Stomach (tissue), 8 donors: ENCODE measurements at regions not wholly inside any gene's neighbourhood (a gene's known extent, or its start where the extent isn't known, plus 50 kb on each side); places are given as distances from the start of the nearest gene placed in this dataset.

ENCODE experiments used
- DNase-seq, 2 donors: peaks; one replicate each; pipeline versions ENCODE4 v3.0.0 to v3.0.0-alpha.2; 2013 to 2019
- H3K27ac ChIP-seq, 5 donors: fragments of 200-600 bp in 4 of 5; sonication (generic) in 4 of 5; one replicate each; pipeline ENCODE4 v1.5.1; 2013 to 2019; ENCODE audit warnings: mild to moderate bottlenecking in 1 of 5, moderate library complexity in 1 of 5
- H3K27me3 ChIP-seq, 3 donors: fragments of 200-600 bp; sonication (generic); one replicate each; pipeline ENCODE4 v1.5.1; 2017 to 2019; ENCODE audit warnings: mixed run types in 1 of 3
- H3K36me3 ChIP-seq, 4 donors: fragments of 200-600 bp; sonication (generic); 1 replicate in 3 of 4; 2 replicates in 1 of 4; pipeline ENCODE4 v1.5.1; 2016 to 2019
- H3K4me1 ChIP-seq, 4 donors: fragments of 200-600 bp; sonication (generic); one replicate each; pipeline ENCODE4 v1.5.1; 2016 to 2019
- H3K4me3 ChIP-seq, 4 donors: fragments of 200-600 bp; sonication (generic) in 3 of 4; one replicate each; pipeline ENCODE4 v1.5.1; 2016 to 2019; ENCODE audit warnings: mild to moderate bottlenecking in 1 of 4
- H3K9me3 ChIP-seq, 4 donors: fragments of 200-600 bp; sonication (generic); one replicate each; pipeline ENCODE4 v1.5.1; 2016 to 2019
- EP300 ChIP-seq: sonication (generic); formaldehyde crosslinking; IDR thresholded peaks from one replicate; pipeline ENCODE4 v1.6.1; 2017; ENCODE audit warnings: antibody characterized with exemption
- POLR2A ChIP-seq, 4 donors: fragments of 450-650 bp; IDR thresholded peaks; one replicate each; pipeline ENCODE4 v1.6.1; 2016; ENCODE audit warnings: antibody characterized with exemption in 4 of 4, control low read depth in 2 of 4, mild to moderate bottlenecking in 1 of 4, moderate library complexity in 1 of 4
- POLR2AphosphoS5 ChIP-seq, 3 donors: sonication (generic); formaldehyde crosslinking; IDR thresholded peaks; one replicate each; pipeline ENCODE4 v1.6.1; 2016; ENCODE audit warnings: antibody characterized with exemption in 3 of 3
- WGBS, 5 donors: extraction: QIAGEN DNeasy Blood & Tissue Kit in 3 of 5; methylation state at CpG; one replicate each; pipeline versions ENCODE4 v1.1.5 to v1.1.7; 2013 to 2018; 5-methylcytosine and 5-hydroxymethylcytosine counted together
- intact Hi-C: fragments of 100-400 bp; cut with DNase I; formaldehyde crosslinking; loops from one replicate; pipeline ENCODE4 v1.15.1; 2023; ENCODE audit warnings: low total_unique reads
- TF ChIP-seq, protein P1 (sequence below), 7 experiments: fragments of 450-650 bp in 4 of 7; fragments of 200-600 bp in 3 of 7; sonication (generic) in 3 of 7; IDR thresholded peaks; one replicate each; pipeline ENCODE4 v1.5.1; 2016 to 2019; ENCODE audit warnings: antibody characterized with exemption in 7 of 7, control low read depth in 2 of 7, mild to moderate bottlenecking in 1 of 7
- donor health status: healthy with polysubstance abuse.
- donor health status: Bipolar disorder and iron deficiency.
- donor health status: healthy.

DNA sequence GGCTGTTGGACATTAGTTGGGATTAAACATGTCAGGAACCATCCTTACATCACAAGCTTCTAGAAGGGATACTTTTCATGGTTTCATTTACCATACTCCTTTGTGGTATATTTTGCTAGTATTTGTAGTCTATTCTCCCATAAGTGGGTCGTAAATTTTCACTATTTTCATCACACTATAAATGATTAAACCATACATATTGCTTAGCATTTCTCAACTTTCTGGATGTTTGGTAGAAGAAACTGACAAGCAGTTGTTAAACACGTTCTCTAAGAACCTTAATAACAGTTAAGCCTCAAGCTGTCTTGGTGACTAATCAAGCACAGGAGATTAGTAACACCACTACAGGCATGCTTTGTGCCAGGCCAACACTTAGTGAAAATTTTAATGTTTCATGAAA, 375.5 kb downstream of the NAF1 start:
- Histone ChIP-seq H3K27ac (no peak overlapping the region), H3K36me3 (no peaks in the 10 kb centered on the region), H3K27me3 (no peaks in the 10 kb centered on the region), H3K4me1 (no peaks in the 10 kb centered on the region), H3K9me3 (no peaks in the 10 kb centered on the region), H3K4me3 (no peak overlapping the region)
- intact Hi-C loops, result no loop called here
- 47 to 60% (median 56%) methylated on average over 2 of the region's 2 CpGs for WGBS, 5 donors
- DNase-seq, result no peak
- no peak for TF ChIP-seq EP300

DNA sequence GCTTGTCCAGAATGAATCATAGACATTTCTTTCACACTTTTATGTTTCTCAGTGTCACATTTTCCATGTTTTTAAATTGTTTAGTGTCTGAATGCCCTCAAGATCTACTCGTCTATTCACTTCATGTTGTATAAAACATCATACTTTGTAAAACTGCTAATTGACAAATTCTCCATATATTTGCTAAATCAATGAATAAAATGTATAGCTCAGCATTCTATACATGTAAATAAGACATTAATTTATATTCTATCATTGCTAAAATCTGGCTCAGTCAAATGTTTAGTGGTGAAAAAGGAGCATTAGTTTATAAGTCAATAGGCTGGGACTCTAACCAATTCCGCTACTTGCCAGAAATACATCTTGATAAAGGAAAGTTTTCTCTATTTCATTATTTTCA, 379.6 kb downstream of the NAF1 start:
- DNase-seq, result no peak
- H3K9me3 ChIP-seq, result no peaks in the 10 kb centered on the region
- no peaks in the 10 kb centered on the region for H3K4me1 ChIP-seq
- 81 to 94% (median 91%) methylated on average over 2 of the region's 2 CpGs for whole genome bisulfite sequencing, 5 donors
- TF ChIP-seq POLR2A (IDR thresholded peaks at IDR 0.05) (no peak), EP300 (no peak), POLR2AphosphoS5 (IDR thresholded peaks at IDR 0.05) (no peak)
- TF ChIP-seq, protein P1, sequence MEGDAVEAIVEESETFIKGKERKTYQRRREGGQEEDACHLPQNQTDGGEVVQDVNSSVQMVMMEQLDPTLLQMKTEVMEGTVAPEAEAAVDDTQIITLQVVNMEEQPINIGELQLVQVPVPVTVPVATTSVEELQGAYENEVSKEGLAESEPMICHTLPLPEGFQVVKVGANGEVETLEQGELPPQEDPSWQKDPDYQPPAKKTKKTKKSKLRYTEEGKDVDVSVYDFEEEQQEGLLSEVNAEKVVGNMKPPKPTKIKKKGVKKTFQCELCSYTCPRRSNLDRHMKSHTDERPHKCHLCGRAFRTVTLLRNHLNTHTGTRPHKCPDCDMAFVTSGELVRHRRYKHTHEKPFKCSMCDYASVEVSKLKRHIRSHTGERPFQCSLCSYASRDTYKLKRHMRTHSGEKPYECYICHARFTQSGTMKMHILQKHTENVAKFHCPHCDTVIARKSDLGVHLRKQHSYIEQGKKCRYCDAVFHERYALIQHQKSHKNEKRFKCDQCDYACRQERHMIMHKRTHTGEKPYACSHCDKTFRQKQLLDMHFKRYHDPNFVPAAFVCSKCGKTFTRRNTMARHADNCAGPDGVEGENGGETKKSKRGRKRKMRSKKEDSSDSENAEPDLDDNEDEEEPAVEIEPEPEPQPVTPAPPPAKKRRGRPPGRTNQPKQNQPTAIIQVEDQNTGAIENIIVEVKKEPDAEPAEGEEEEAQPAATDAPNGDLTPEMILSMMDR (IDR thresholded peaks at IDR 0.05), result no peak
- no peaks in the 10 kb centered on the region for H3K27me3 ChIP-seq
- no peak overlapping the region for H3K4me3 ChIP-seq
- no peak overlapping the region for H3K27ac ChIP-seq
- intact Hi-C loops, result no loop called here
- H3K36me3 ChIP-seq, result no peaks in the 10 kb centered on the region

DNA sequence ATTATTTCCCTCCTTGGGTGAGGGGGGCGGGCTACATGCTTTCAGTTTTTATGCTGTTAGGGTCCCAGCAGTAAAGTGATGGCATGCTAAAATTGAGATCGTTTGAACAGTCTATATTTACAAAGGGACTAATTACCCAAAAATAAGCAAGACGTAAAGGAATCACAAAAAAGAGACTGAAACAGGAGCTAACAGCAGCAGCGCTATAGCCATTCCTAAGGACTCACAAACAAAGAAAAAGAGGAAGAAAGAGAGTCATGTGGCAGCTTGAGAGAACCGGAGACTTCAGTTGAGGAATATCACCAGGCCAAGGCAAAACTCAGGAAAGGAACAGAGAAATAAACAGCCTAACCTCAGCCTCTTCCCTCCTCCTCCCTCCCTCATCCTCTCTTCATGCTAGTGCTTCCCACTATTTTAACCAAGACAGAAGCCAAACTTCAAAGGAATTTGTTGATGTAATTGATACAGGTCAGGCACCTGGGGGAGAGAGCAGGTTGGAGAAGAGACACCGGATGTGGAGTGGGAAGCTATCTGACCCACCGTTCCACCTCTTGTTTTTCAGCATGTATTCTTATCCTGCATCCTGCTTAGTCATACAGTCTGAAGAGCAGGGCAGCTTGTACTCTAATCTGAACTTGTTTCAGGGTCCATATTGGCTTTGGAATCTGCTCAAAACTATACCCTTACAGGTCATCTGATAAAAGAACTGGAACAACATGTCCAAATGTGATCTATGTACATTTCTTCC, 383.7 kb downstream of the NAF1 start:
- TF ChIP-seq, protein P1 (IDR thresholded peaks at IDR 0.05), result no peak
- TF ChIP-seq POLR2AphosphoS5 (IDR thresholded peaks at IDR 0.05) (no peak), POLR2A (IDR thresholded peaks at IDR 0.05) (no peak), EP300 (no peak)
- Histone ChIP-seq H3K9me3 (no peaks in the 10 kb centered on the region), H3K4me1 (no peaks in the 10 kb centered on the region), H3K27me3 (no peaks in the 10 kb centered on the region), H3K36me3 (no peaks in the 10 kb centered on the region), H3K4me3 (no peak overlapping the region), H3K27ac (no peak overlapping the region)
- intact Hi-C loops, result no loop called here
- DNase-seq, result no peak
- WGBS, 5 donors, result 36 to 56% (median 42%) methylated on average over 7 of the region's 7 CpGs

DNA sequence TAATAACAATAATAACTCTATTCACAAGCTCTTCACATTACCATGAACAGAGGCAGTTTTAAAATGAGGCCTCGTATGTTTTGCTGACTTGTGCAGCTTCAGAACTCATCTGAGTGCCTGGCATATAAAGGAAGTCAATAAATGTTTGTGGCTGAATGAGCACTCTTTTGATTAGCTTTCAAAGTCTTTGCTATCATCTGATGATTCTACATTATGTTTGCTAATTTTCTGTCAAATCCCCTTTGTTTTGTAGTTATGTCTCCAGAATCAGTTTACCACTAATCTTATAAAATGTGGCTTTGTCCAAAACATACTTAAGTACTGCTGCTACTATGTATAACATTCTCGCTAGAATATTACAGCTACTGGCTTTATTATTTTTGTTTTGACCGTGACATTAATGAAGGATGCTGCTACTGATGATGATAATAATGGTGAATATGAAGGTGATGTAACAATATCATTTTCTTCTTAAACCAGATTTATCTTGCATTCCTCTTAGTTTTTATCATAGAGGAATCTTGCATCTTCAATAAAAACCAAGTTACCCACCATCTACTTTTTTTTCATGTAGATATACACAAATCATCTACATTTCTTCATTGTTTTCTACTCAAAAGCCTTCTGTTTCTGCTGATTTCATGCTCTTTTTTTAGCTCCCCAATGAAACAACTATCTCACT, 384.5 kb downstream of the NAF1 start:
- no peak for TF ChIP-seq EP300
- TF ChIP-seq POLR2AphosphoS5 (IDR thresholded peaks at IDR 0.05), result no peak
- TF ChIP-seq, protein P1 (IDR thresholded peaks at IDR 0.05), result no peak
- TF ChIP-seq POLR2A (IDR thresholded peaks at IDR 0.05), result no peak
- Histone ChIP-seq H3K9me3 (no peaks in the 10 kb centered on the region), H3K4me1 (no peaks in the 10 kb centered on the region), H3K27me3 (no peaks in the 10 kb centered on the region), H3K27ac (no peak overlapping the region), H3K4me3 (no peak overlapping the region), H3K36me3 (no peaks in the 10 kb centered on the region)
- intact Hi-C loops, result no loop called here
- WGBS, 5 donors, result 57 to 86% (median 69%) methylated on average over 3 of the region's 3 CpGs
- DNase-seq, result no peak
